NCI-H524 treated with DMSO at 0.1 percent for 48 hours (cell line): ENCODE measurements at regions not wholly inside any gene's neighbourhood (a gene's known extent, or its start where the extent isn't known, plus 50 kb on each side); places are given as distances from the start of the nearest gene placed in this dataset.

Experiments used
- DNase-seq: peaks from one replicate; lab custom pipeline; 2025; lab: John Stamatoyannopoulos, UW

DNA sequence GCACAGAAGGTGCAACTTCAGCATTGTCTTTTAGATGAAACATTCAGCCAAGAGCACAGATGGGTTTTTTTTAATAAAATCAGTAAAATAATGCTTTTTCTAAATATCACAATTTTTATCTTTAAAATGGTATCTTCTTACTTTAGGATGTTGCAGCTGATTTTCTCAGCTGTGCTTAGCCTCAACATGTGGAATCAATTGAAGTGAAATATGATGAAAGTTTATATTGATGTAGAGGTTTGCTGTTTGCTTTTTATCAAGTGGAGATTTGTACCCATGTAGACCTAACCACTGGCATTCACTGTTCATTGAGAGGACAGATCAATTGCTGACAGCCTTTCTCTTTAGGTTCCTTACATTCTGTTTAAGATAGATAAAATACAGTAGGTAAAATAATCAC, 107.8 kb downstream of the CYB561 start:
- no peak for DNase-seq

DNA sequence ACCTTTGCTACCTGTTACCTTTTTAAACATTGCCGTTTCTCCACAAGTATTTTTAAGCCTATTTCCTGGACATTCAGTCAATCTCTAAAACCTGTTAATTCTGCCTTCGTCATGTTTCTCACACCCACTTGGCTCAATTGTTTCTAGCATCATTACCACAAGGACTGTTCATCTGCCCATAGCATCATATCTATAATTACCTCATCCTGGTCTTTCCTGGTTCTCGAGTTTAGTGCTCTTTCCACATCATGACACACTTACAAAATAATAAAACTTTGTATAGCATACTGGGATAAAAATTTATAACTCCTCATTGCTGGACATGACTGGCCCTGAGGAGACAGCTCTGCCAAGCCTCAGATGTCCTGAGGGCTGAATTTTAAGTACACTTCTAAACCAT, 104.8 kb downstream of the CYB561 start:
- DNase-seq = no peak

DNA sequence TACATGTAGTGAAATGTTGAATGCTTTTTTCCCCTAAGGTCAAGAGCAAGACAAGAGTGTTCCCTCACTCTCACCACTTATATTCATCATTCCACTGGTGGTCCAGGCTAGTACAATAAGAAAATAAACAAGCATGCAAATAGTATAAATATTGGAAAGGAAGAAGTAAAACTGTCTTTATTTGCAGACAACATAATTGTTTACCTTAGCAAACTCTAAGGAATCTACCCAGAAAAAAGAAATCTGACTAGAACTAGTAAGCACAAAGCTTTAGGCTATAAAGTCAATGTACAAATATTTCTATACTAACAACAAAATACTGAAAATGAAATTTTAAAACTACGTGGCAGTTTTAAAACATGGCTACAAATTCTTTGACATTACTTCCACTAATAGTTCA, 101.7 kb downstream of the CYB561 start:
- no peak for DNase-seq

DNA sequence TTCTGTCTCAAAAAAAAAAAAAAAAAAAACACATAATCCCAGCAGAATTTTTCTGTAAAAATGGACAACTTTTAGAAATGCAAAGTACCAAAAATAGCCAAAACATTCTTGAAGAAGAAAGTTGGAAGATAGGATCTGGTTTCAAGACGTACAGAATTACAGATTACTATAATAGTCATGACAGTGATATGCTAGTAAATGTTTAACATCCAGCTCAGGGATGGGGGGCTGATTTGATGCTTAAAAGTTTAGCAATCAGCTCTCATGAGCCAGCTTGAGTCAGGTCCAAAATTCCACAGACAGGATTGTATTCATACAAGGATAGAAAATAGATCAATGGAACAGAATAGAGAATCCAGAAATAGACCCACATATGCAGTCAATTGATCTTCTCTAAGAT, 100.5 kb downstream of the CYB561 start:
- DNase-seq = no peak

DNA sequence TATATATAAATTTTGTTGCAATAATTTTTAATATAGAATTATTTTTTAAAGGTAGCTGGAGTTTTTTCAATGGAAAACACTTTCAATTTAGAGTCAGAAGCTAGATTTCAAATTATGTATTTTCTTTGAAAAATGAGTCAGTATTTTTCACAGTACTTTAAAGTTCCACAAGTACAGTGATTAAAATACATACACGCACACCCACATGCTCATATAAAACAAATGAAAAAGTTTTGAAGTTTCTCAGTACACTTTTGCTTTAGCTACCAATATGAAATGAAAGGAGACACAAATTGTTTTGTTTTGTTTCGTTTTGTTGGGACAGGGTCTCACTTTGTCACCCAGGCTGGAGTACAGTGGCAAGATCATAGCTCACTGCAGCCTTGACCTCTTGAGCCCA, 98.6 kb downstream of the CYB561 start:
- no peak for DNase-seq

DNA sequence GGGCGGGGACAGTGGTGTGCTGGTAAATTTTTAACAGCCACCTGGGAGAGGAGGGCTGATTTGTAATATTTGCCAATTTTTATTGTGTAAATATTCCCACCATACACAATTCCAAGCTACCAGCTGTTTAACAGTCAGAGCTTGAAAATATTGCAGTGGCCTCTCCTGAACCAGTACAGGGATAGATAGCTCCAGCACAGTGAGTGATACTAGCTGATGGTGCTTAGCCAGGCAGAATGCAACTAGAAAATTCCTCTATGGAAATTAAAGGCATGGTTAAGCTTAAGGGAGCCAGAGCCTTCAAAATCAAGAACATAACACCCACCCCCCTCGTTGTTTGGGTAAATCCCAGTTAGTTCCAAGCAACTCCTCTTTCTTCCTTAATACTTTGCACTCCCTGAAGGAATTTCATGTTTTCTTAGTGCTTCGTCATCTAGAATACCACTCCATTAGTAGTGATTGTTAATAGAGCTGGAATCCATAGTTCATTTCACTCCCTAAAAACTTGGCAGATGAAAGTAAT, 96.6 kb downstream of the CYB561 start:
- DNase-seq = no peak

DNA sequence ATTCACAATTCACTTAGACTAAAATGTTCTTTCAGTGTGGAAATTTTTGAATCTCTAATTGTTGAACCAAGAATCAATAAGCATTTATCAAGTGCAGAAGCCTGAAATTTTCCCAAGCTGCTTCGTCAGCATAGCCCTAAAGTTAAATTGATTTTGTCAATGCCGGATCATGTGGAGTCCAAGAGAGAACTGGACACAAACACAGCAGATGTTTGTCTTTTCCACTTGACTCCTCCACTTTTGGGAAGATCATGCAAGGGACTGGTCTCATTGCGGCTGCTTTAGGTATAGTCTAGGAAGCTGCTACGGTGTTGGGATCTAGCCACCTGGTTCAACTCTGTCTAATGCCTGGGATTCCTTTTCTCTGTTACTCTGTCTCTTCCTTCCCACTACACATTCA, 95.7 kb downstream of the CYB561 start:
- DNase-seq = no peak

DNA sequence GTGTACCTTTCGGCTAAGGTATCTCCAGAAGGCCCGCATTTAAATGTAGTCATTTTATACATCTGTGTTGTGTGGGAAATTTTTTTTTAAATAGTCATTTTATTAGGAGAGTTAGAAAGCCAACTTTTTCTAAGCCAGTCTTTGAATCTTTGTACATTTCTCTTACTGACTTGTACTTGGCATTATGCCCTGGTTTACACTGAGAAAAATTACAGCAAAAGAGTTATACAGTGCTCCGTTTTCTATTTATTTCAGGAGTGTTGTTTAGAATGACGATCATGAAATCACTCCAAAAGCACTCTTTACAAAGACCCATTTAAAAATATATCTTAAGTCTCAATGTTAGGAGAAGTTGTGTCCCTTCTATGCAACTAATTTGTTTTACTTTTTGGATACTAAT, 91.8 kb downstream of the CYB561 start:
- no peak for DNase-seq

DNA sequence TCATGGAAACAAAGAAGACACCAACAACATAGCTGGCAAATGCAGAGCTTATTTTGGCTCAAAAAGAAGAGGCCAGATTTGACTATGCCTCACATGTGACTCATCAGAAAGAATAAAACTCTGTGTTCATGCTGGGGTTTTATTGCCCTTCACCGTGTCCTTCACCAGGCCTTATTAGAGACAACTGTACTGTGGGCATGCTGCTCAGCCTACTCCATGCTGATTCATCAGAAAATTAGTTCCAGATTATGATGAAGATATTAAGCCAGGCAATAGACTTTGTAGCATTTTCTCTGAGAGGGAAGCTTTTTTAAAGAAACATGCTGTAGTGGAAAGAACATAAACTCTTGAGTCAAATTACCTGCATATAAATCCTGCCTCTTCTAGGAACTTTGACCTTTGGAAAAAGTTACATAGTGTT, 89.8 kb downstream of the CYB561 start:
- no peak for DNase-seq

DNA sequence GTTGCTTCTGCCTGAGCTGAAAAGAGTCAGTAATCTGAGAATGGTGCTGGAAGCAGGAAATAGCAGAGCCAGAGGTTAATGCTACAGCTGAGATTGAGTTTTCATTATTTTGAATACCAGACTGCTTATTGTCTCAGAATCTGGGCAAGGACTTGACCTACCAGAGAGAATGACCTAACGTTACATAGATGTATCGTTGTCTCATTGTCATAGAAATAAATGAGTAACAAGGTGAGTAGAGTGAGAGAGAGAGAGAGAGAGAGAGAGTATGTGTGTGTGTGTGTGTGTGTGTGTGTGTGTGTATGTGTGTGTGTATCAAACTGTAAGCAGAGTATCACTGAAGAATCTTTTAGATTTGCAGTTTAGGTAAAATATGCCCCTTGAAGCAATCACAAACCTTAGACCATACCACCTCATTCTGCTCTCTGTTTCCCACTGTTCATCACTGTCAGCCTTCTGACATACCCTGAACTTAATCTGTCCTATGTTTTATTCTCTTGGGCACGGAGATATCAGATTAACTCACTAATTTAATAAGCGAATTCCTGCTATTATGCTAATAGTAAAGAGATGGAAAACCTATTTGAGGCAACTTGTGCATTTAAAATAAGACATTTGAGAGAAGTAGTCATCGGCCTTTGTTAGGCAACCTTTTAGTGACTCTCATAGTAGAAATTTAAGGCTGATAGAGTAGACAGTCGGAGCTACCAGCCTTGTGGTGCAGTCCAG, 87.8 kb downstream of the CYB561 start:
- DNase-seq = no peak

DNA sequence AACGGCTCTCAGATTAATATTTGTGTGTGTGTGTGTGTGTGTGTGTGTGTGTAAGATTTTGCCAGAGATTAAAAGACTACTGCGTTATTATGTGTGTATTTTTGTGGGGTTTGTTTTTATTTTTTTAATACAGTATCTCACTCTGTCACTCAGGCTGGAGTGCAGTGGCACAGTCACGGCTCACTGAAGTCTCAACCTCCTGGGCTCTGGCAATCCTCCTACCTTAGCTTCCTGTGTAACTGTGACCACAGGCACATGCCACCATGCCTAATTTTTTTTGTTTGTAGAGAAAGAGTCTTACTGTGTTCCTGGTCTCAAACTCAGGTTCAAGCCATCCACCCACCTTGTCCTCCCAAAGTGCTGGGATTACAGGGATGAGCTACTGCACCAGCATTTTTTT, 87.2 kb downstream of the CYB561 start:
- DNase-seq = no peak

DNA sequence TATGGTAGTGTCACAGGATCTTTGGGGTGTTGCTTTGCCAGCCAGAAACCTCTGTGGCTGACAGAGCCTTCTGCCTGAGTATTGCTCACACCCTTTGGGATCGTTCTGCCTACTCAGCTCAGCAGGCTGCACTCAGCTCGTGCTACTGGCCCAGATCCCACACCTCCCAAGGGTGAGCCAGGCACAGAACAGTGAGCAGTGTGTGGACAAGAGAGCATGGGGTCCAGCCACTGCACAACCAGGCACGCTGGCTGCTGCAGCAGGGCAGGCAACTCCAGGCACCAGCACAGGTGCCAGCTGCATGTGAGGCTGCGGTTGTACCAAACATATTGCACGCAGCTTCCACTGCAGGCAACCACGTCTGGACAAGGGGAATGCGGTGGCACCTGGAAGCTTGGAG, 84.9 kb downstream of the CYB561 start:
- DNase-seq = no peak

DNA sequence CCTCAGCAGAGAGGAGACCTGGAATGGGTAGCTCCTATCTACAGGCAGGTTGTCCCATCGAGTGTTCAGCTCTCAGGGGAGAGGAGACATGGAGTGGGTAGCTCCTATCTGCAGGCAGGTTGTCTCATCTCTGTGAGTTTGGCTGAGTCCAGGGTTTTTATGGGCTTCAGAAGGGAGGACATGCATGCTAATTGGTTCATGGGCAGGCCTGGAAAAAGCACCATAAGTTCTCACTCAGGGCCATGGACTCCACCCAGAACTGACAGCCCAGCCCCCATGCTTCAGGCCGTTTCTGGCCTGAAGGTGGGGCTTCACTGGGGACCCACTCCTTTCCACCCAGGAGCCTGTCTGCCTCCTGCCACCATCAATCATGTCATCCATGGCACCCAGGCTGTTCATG, 84.0 kb downstream of the CYB561 start:
- no peak for DNase-seq

DNA sequence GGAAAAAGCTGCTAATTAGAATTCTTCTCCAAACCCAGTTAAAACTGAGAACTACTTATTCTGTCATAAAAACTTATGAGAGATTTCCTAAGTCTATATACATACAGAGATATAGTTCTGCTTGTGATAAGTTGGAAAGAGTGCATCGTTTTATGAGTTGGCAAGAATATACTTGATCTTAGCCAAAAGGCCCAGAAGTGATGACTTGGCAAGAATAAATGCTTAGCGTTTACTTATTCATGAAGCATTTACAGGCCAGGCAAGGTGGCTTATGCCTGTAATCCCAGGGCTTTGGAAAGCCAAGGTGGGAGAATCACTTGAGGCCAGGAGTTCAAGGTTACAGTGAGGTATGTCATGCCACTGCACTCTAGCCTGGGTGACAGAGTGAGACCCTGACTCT, 81.7 kb downstream of the CYB561 start:
- DNase-seq = no peak

DNA sequence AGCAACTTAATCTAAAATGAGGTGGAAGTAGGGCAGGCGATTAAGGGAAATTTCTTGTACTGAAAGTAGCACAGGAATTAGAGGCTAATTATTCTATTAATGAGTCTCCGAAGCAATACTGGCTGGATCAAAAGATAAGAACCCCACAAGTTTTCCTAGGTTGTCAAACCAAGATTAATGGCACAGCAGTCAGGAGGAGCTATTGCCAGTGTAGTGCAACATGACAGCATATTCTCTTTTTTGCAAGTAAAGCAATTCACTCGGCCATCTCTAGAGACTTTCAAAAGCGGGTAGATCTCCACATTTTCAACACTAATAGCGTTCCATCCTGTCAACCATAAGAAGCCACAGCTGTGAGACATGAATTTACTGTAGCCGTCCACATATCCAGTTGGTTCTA, 81.2 kb downstream of the CYB561 start:
- DNase-seq = no peak

DNA sequence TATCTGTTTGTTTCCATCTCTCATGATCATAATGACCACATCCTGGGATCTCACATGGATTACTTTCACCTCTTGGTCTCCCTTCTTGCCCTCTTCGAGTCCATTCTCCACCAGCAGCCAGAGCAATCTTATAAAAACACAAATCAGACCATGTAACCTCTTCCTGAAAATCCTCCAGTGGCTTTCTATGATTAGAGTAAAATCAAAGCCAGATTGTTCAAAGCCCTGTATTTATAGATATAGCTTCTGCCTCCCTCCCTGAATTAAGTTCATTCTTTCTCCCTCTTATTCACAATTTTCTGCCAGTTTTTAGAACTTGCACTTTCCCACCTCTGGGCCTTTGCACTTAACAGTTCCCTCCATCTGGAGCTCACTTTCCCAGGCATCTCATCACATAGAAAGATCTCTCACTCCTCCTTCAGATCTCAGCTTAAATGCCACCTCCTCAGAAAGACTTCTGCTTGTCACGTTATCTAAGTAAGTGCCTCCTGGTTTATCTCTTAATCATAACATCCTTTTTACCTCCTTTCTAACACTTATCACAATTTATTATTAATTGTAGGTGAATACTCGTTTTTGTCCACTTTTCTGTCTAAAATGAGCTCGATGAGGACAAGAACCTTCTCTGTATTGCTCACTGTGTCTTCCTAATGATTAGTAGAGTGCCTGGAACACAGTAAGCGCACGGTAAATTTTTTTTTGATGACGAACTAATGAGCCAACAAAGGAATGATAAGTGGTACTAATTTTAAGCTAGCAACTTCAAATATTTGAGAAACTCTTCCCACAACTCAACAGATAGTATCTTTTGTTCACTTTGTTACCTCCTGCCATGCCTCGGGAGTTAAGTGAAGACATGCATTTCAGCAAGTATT, 80.5 kb downstream of the CYB561 start:
- DNase-seq = no peak

DNA sequence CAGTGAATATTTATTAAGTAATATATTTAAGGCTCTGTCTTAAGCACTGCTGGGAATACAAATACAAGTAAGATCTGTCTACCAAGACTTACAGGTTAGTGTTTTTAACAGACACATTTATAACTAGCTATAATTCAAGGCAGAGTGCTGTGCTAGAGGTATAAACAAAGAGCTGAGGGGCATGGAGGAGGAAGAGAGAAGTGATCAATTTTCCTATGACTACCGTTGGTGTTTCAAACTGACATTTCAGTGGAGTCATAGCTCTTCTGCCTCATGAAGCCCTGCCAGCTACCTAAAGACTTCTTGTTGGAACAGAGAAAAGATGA, 79.9 kb downstream of the CYB561 start:
- DNase-seq = no peak

DNA sequence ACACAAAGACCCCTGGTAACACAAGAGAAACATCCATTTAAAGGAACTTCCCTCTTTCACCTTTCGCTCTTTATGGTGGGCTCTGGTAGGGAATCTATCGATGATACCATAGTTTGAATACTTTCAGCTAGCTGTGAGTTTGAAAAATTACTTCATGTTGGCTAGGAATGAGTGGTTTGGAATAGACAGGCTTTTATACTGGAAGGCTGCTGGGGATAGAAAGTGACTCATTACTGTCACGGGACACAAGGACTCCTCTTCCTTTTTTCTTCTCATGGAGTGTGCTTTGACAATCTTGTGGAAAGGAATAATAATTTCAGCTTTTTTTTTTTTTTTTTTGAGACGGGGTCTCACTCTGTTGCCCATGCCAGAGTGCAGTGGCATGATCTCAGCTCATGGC, 76.9 kb downstream of the CYB561 start:
- DNase-seq = no peak

DNA sequence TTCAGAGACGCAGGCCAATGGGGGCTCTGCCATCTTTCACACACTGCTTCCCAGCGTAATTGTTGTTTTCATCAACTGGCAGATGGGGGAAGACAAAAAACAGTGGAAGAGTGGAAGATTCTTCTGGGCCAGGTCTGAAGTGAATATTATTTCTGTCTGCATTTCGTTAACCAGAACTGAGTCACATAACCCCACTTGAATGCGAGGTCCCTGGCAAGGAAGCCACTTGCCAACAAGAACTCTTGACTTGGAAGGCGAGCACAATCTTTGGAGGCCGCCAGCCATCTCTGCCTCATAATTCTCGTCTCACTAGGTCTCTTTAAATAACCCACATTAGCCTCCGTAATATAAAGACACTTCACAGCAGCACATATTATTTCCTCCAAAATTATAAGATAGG, 75.4 kb downstream of the CYB561 start:
- DNase-seq = no peak

DNA sequence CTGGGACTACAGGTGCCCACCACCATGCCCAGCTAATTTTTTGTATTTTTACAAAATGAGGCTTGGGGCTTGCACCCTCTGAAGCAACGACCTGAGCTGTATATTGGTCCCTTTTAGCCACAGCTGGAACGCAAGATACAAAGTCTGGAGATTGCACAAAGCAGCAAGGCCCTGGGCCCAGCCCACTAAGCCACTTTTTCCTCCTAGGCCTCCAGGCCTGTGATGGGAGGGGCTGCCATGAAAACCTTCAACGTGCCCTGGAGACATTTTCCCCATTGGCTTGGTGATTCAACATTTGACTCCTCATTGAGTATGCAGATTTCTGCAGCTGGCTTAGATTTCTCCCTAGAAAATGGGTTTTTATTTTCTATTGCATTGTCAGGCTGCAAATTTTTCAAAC, 69.2 kb downstream of the CYB561 start:
- no peak for DNase-seq

DNA sequence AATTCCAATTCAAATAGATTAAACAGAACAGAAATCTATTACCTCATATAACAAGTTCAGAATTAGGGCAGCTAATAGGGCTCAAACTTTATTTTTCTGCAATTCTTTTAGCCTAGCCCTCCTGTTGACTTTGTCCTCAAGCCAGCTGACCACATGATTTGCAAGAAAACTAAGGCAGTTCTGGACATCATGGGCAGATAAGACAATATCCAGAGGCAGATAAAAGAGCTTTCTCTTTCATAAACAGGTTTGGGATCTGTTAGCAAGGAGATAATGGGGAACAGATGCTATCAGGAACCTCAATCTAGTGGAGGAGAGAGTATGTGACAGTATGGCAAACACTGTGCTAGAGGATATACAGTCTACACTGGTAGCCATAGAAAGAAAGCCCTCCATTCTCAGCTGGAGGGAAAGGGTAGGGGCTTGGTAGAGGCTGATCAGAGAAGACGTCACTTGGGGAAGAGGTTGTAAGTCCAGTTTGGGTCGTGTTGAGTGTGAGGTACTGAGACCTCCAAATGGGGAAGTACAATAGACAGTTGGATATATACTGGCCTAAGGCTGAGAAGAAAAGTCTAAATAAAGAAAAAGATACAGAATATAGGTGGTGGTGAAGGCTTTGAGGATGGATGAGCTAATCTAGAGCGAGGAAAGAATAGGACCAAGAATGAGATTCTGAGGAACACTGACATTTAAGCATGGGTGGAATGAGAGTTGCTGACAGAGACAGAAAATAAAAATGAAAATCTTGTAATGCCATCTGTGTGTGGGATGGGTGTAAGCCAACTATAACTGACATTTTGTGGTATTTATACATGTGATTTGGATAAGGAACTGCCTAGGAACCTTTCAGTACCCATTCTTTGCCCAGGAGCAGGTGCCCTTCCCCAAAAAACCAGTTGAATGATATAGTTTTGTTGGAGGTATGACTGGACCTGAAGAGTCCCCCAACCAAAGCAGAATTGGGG, 67.4 kb downstream of the CYB561 start:
- no peak for DNase-seq

DNA sequence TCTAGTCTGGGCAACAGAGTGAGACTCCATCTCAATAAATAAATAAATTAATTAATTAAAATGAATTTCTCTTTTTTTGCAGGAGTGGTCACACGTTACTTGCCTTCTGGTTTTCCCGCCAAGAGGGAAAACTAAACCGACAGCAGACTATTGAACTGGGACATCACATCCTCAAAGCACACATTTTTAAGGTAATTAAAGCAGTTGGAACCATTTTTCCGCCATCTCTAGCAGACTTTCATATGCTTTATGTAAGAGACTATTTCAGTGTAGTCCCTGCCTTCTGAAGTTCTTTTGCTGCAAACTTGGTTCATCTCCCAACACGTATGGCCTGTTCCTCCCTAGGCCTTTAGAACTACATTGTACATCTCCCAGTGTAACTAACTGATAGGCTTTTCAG, 66.5 kb downstream of the CYB561 start:
- no peak for DNase-seq
